OCI-LY7 (cell line): ENCODE measurements at regions not wholly inside any gene's neighbourhood (a gene's known extent, or its start where the extent isn't known, plus 50 kb on each side); places are given as distances from the start of the nearest gene placed in this dataset.

Experiments
- CTCF ChIP-seq: fragments of 200-600 bp; sonication (generic); conservative IDR thresholded peaks from 2 replicates; pipeline ENCODE4 v1.5.1; 2014; ENCODE audit warnings: mild to moderate bottlenecking, antibody characterized with exemption, low read length, moderate library complexity, mixed read lengths
- EZH2phosphoT487 ChIP-seq: fragments of 200-600 bp; sonication (generic); IDR thresholded peaks from 2 replicates; pipeline ENCODE4 v1.6.1; 2018; ENCODE audit warnings: low read depth, borderline replicate concordance, mild to moderate bottlenecking, mixed run types, antibody characterized with exemption, low read length, moderate library complexity, mixed read lengths

GRCh38 chr11:92628401-92629292, 340.8 kb upstream of the MTNR1B start:
- no peak for TF ChIP-seq CTCF
- no peak for TF ChIP-seq EZH2phosphoT487
